Peyer's patch (tissue), 4 donors: ENCODE measurements at regions not wholly inside any gene's neighbourhood (a gene's known extent, or its start where the extent isn't known, plus 50 kb on each side); places are given as distances from the start of the nearest gene placed in this dataset.

Experiments used
- CTCF ChIP-seq, 6 experiments: fragments of 450-650 bp in 4 of 6; fragments of 200-600 bp in 2 of 6; sonication (generic) in 1 of 6; IDR thresholded peaks; one replicate each; pipeline ENCODE4 v1.5.1; 2017 to 2019; ENCODE audit warnings: antibody characterized with exemption in 6 of 6, mild to moderate bottlenecking in 3 of 6, moderate library complexity in 1 of 6
- POLR2A ChIP-seq, 2 donors: fragments of 450-650 bp; IDR thresholded peaks; one replicate each; pipeline ENCODE4 v1.5.1; 2017; ENCODE audit warnings: antibody characterized with exemption in 2 of 2, mild to moderate bottlenecking in 2 of 2, moderate library complexity in 2 of 2

- no peak for TF ChIP-seq CTCF (IDR thresholded peaks at IDR 0.05)
- no peak for TF ChIP-seq POLR2A (IDR thresholded peaks at IDR 0.05)
These were observed 147.9 kb upstream of the RFLNA start for GRCh38 chr12:124147027-124147426.
